ENCODE measurements at regions not wholly inside any gene's neighbourhood (a gene's known extent, or its start where the extent isn't known, plus 50 kb on each side); places are given as distances from the start of the nearest gene placed in this dataset.

GRCh38 chr5:77152441-77152840 is 58.0 kb upstream of the PDE8B start:
- TF ChIP-seq, protein P1, sequence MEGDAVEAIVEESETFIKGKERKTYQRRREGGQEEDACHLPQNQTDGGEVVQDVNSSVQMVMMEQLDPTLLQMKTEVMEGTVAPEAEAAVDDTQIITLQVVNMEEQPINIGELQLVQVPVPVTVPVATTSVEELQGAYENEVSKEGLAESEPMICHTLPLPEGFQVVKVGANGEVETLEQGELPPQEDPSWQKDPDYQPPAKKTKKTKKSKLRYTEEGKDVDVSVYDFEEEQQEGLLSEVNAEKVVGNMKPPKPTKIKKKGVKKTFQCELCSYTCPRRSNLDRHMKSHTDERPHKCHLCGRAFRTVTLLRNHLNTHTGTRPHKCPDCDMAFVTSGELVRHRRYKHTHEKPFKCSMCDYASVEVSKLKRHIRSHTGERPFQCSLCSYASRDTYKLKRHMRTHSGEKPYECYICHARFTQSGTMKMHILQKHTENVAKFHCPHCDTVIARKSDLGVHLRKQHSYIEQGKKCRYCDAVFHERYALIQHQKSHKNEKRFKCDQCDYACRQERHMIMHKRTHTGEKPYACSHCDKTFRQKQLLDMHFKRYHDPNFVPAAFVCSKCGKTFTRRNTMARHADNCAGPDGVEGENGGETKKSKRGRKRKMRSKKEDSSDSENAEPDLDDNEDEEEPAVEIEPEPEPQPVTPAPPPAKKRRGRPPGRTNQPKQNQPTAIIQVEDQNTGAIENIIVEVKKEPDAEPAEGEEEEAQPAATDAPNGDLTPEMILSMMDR (conservative IDR thresholded peaks at IDR 0.05; ENCODE audit: low read length), result no peak
- no peak for TF ChIP-seq EZH2phosphoT487 (IDR thresholded peaks at IDR 0.05; ENCODE audit: borderline replicate concordance, low read depth, low read length)

Data from OCI-LY7 (cell line).